COLO668 (cell line): ENCODE measurements at regions not wholly inside any gene's neighbourhood (a gene's known extent, or its start where the extent isn't known, plus 50 kb on each side); places are given as distances from the start of the nearest gene placed in this dataset.

Source experiments
- DNase-seq: peaks from one replicate; lab custom pipeline; 2025; ENCODE audit not compliant: unreplicated experiment; lab: John Stamatoyannopoulos, UW

DNA sequence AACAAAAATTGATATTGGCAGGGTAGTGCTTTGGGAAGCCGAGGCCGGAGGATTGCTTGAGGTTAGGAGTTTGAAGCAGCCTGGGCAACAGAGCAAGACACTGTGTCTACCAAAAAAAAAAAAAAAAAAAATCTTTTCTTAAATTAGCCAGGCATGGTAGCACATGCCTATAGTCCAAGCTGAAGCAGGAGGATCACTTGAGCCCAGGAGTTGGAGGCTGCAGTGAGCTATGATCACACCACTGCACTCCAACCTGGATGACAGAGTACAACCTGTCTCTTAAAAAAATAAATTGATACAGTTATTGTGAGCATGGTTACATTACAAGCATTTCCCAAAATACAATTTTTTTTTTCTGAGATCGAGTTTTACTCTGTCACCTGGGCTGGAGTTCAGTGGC is 59.4 kb upstream of the SVIL start:
- no peak for DNase-seq

DNA sequence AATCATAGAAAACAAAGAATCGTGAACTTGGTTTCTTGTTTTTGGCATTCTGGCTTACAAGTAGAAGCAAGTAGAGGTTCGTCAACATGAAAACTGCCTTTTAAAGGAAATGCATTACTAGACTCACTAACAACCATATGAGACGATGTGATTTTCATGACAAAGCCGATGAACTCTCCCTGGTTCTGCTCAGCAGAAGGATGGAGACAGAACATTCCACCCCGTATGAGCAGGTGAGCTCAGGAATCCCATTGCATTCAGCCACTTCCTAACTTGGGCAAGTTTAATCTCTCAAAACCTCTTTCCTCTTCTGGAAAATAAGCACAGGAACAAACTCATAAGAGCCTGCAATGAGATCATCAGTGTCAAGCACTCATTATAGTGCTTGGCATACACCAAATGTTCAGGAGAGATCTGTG is 57.4 kb upstream of the SVIL start:
- no peak for DNase-seq

DNA sequence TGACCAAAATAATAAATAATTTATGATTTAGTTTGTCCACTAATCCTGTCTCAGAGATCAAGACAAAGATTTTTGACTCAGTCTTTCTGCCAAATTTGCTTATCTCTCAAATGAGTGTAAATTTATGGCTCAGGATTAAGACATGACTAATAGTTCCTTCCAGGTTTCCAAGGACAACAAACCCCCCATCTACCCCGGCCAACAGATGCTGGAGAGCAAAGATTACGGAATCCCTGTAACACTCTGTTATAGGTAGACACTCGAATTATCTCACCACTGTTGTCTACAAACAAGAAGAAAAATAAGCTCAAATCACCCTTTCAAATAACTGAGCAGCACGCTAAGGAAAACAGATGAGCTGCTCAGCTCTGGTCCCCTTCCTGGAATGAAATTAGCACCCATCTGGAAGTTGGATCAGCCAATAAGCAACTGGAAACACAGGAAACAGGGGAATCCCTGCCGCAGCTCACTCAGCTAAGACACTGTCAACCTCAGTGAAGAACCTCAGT is 56.8 kb upstream of the SVIL start:
- DNase-seq: no peak

DNA sequence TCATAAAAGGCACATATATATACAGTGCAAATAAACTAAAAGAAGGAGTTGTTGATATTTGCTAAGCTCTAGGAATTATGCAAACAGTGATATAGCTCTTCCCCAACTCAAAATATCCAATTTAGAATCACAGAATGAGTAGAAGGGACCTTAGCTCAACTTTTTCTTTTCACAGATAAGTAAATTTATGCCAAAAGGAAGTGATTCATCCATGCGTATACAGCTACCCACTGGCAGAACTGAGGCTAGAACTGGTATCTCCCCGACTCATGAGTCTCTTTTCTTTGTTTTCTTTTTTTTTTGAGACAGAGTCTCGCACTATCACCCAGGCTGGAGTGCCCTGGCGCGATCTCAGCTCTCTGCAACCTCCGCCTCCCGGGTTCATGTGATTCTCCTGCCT is 54.2 kb upstream of the SVIL start:
- no peak for DNase-seq

DNA sequence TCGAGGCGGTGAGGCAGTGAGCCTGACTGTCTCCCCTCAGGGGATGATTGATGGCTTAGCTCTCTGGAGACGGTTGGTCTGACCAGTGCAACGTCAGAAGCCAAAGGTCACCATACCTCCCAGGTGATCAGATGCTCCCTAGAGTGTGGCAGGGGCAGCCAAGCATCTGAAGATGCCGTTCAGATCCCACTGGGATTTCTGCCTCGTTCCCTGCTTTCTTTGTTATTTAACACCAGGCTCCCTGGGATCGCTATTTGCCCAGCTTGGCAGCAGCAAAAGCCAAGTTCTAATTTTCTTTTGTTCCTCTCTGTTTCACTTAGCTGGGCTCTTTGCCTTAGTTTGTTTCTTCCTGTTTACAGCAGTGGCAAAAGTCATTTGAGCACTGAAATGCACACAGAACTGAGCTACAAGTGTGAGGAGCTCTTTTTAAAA is 53.5 kb upstream of the SVIL start:
- peak; percentile 23 for DNase-seq

DNA sequence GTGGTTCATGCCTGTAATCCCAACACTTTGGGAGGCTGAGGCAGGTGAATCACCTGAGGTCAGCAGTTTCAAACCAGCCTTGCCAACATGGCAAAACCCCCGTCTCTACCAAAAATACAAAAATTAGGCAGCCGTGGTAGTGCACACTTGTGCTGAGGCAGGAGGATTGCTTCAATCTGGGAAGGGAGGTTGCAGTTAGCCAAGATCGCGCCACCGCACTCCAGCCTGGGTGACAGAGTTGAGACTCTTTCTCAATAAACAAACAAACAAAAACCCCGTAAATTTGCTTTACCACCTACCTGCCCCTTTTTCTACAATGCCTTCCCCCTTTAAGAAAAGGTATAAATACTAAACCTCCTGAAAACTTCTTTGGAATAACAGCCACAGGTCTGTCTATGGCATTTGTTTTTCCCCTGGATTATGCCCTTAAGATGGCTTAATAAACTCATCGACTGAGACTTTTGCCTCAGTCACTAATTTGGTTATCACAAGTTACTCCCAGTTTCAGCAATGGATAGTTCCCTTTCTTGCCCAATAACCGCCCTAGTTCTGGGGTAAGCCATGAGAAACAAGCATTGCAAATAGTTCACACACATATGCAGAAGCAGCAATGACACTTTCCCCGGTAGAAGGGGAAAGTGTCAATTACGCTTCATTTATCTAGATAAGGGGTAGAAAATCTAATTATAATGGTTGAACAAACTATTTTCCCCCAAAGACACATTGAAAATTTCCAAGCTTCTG is 52.8 kb upstream of the SVIL start:
- no peak for DNase-seq

DNA sequence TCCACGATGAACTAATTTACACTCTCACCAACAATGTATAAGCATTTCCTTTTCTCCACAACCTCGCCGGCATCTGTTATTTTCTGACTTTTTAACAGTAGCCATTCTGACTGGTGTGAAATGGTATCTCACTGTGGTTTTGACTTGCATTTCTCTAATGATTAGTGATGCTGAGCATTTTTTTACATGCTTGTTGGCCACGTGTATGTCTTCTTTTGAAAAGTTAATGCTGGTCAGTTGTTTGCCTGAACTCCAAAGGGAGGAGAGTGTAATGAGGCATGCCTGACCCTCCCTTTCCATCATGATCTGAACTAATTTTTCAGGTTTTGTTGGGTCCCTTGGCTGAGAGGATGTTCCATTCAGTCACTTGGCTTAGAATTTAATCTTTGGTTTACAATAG is 50.7 kb upstream of the SVIL start:
- DNase-seq: no peak
